ENCODE measurements at regions not wholly inside any gene's neighbourhood (a gene's known extent, or its start where the extent isn't known, plus 50 kb on each side); places are given as distances from the start of the nearest gene placed in this dataset.

GRCh38 chr2:81984969-81985637 lies 1680.6 kb upstream of the LRRTM1 start:
- TF ChIP-seq, protein P1, sequence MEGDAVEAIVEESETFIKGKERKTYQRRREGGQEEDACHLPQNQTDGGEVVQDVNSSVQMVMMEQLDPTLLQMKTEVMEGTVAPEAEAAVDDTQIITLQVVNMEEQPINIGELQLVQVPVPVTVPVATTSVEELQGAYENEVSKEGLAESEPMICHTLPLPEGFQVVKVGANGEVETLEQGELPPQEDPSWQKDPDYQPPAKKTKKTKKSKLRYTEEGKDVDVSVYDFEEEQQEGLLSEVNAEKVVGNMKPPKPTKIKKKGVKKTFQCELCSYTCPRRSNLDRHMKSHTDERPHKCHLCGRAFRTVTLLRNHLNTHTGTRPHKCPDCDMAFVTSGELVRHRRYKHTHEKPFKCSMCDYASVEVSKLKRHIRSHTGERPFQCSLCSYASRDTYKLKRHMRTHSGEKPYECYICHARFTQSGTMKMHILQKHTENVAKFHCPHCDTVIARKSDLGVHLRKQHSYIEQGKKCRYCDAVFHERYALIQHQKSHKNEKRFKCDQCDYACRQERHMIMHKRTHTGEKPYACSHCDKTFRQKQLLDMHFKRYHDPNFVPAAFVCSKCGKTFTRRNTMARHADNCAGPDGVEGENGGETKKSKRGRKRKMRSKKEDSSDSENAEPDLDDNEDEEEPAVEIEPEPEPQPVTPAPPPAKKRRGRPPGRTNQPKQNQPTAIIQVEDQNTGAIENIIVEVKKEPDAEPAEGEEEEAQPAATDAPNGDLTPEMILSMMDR (IDR thresholded peaks at IDR 0.05), result no peak
- TF ChIP-seq EP300 (IDR thresholded peaks at IDR 0.05) (no peak), POLR2A (IDR thresholded peaks at IDR 0.05) (no peak), POLR2AphosphoS5 (IDR thresholded peaks at IDR 0.05) (no peak)
